MM.1S (cell line): ENCODE measurements at regions not wholly inside any gene's neighbourhood (a gene's known extent, or its start where the extent isn't known, plus 50 kb on each side); places are given as distances from the start of the nearest gene placed in this dataset.

ENCODE experiments used
- DNase-seq: peaks from one replicate; pipeline ENCODE4 v3.0.0-alpha.2; 2015
- H2AFZ ChIP-seq: fragments of 300-600 bp; sonication (generic); 2 replicates; pipeline ENCODE4 v1.6.0; 2016; ENCODE audit warnings: antibody characterized with exemption, low read length
- H3F3A ChIP-seq: fragments of 300-600 bp; sonication (generic); 2 replicates; pipeline ENCODE4 v1.6.1; 2016; ENCODE audit warnings: mild to moderate bottlenecking, antibody characterized with exemption, low read length, moderate library complexity, mixed read lengths; ENCODE audit not compliant: insufficient read depth
- H3K27ac ChIP-seq: fragments of 300-600 bp; sonication (generic); 2 replicates; pipeline ENCODE4 v1.5.1; 2016; ENCODE audit warnings: mild to moderate bottlenecking, low read length
- H3K27me3 ChIP-seq: fragments of 300-600 bp; sonication (generic); replicated peaks from 2 replicates; pipeline ENCODE4 v1.6.0; 2016; ENCODE audit warnings: low read length; ENCODE audit not compliant: insufficient read depth
- H3K36me3 ChIP-seq: fragments of 300-600 bp; sonication (generic); replicated peaks from 2 replicates; pipeline ENCODE4 v1.6.1; 2016; ENCODE audit warnings: mild to moderate bottlenecking, low read length, mixed read lengths; ENCODE audit not compliant: insufficient read depth
- H3K4me1 ChIP-seq: fragments of 300-600 bp; sonication (generic); 2 replicates; pipeline ENCODE4 v1.6.1; 2016; ENCODE audit warnings: low read length, mixed read lengths
- H3K4me2 ChIP-seq: fragments of 300-600 bp; sonication (generic); 2 replicates; pipeline ENCODE4 v1.6.0; 2016; ENCODE audit warnings: low read depth, low read length
- H3K4me3 ChIP-seq: fragments of 300-600 bp; sonication (generic); 2 replicates; pipeline ENCODE4 v1.5.1; 2016; ENCODE audit warnings: low read length, mixed read lengths
- H3K79me2 ChIP-seq: fragments of 300-600 bp; sonication (generic); 2 replicates; pipeline ENCODE4 v1.6.1; 2016; ENCODE audit warnings: mixed run types, low read length, mixed read lengths
- H3K9ac ChIP-seq: fragments of 300-600 bp; sonication (generic); 2 replicates; pipeline ENCODE4 v1.6.1; 2016; ENCODE audit warnings: low read length, mixed read lengths
- H3K9me2 ChIP-seq: fragments of 300-600 bp; sonication (generic); replicated peaks from 2 replicates; pipeline ENCODE4 v1.6.1; 2016; ENCODE audit warnings: mild to moderate bottlenecking, low read length, mixed read lengths; ENCODE audit not compliant: insufficient read depth
- H3K9me3 ChIP-seq: fragments of 300-600 bp; sonication (generic); replicated peaks from 2 replicates; pipeline ENCODE4 v1.6.1; 2016; ENCODE audit warnings: mild to moderate bottlenecking, low read length, mixed read lengths; ENCODE audit not compliant: insufficient read depth
- H4K20me1 ChIP-seq: fragments of 300-600 bp; sonication (generic); 2 replicates; pipeline ENCODE4 v1.6.1; 2016; ENCODE audit warnings: mild to moderate bottlenecking, low read length, moderate library complexity, mixed read lengths; ENCODE audit not compliant: insufficient read depth
- EZH2 ChIP-seq: fragments of 300-600 bp; sonication (generic); optimal IDR thresholded peaks from 2 replicates; pipeline ENCODE3; 2017; ENCODE audit warnings: low read depth, mild to moderate bottlenecking, antibody characterized with exemption, low read length, mixed read lengths
- EZH2phosphoT487 ChIP-seq: fragments of 300-600 bp; sonication (generic); IDR thresholded peaks from 2 replicates; pipeline ENCODE4 v1.6.1; 2018; ENCODE audit warnings: antibody characterized with exemption, low read length
- TF ChIP-seq, protein P1 (sequence below): fragments of 300-600 bp; sonication (generic); IDR thresholded peaks from 2 replicates; pipeline ENCODE4 v1.5.1; 2016; ENCODE audit warnings: antibody characterized with exemption, low read length, mixed read lengths

- no peaks in the 10 kb centered on the region for H4K20me1 ChIP-seq
Observed at GRCh38 chr13:47420020-47420419, 523.2 kb upstream of the HTR2A start.

GRCh38 chr13:47418206-47418920 lies 521.5 kb upstream of the HTR2A start:
- Histone ChIP-seq H3K9me2 (no peaks in the 10 kb centered on the region), H3K4me1 (no peaks in the 10 kb centered on the region), H3K4me2 (no peak overlapping the region), H4K20me1 (no peaks in the 10 kb centered on the region), H3K79me2 (no peaks in the 10 kb centered on the region), H3K27ac (no peak overlapping the region), H3K4me3 (no peak overlapping the region), H3F3A (no peaks in the 10 kb centered on the region), H2AFZ (no peak overlapping the region), H3K9me3 (no peaks in the 10 kb centered on the region), H3K9ac (no peak overlapping the region), H3K27me3 (no peaks in the 10 kb centered on the region), H3K36me3 (no peaks in the 10 kb centered on the region)
- TF ChIP-seq EZH2 (no peak), EZH2phosphoT487 (no peak)
- TF ChIP-seq, protein P1, sequence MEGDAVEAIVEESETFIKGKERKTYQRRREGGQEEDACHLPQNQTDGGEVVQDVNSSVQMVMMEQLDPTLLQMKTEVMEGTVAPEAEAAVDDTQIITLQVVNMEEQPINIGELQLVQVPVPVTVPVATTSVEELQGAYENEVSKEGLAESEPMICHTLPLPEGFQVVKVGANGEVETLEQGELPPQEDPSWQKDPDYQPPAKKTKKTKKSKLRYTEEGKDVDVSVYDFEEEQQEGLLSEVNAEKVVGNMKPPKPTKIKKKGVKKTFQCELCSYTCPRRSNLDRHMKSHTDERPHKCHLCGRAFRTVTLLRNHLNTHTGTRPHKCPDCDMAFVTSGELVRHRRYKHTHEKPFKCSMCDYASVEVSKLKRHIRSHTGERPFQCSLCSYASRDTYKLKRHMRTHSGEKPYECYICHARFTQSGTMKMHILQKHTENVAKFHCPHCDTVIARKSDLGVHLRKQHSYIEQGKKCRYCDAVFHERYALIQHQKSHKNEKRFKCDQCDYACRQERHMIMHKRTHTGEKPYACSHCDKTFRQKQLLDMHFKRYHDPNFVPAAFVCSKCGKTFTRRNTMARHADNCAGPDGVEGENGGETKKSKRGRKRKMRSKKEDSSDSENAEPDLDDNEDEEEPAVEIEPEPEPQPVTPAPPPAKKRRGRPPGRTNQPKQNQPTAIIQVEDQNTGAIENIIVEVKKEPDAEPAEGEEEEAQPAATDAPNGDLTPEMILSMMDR: no peak
- no peak for DNase-seq

More at GRCh38 chr13:47420020-47420419, 523.2 kb upstream of the HTR2A start:
- H3K9me2 ChIP-seq: no peaks in the 10 kb centered on the region
- H3K36me3 ChIP-seq: no peaks in the 10 kb centered on the region
- no peaks in the 10 kb centered on the region for H3K9me3 ChIP-seq
- H2AFZ ChIP-seq: no peak overlapping the region
- TF ChIP-seq EZH2 (no peak), EZH2phosphoT487 (no peak)
- TF ChIP-seq, protein P1: no peak
- no peak overlapping the region for H3K27ac ChIP-seq
- no peaks in the 10 kb centered on the region for H3K27me3 ChIP-seq
- no peaks in the 10 kb centered on the region for H3F3A ChIP-seq
- H3K4me2 ChIP-seq: no peak overlapping the region
- H3K4me1 ChIP-seq: no peaks in the 10 kb centered on the region
- H3K9ac ChIP-seq: no peak overlapping the region
- no peak overlapping the region for H3K4me3 ChIP-seq
- H3K79me2 ChIP-seq: no peaks in the 10 kb centered on the region
- no peak for DNase-seq

DNA sequence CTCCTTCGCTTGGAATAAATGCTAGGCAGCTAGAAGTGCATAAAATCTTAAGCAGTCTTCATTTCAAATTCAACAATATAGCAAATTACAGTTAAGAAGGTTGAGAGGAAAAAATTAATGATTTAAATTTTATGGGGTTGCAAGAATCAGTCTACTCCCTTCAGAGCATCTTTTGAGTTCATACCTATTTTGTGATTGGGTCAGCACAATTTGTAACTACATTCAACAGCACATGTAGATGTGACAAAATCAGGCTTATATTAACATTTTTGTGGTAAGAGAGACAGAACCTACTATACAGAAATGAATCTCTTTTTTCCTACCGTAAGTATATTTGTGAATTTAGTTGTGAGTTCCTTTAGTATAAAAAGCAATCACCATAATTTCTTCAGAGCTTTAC lies 520.6 kb upstream of the HTR2A start:
- DNase-seq: no peak
- TF ChIP-seq, protein P1: no peak
- TF ChIP-seq EZH2 (no peak), EZH2phosphoT487 (no peak)
- H3K27me3 ChIP-seq: no peaks in the 10 kb centered on the region

More for the DNA sequence above, 520.6 kb upstream of the HTR2A start:
- Histone ChIP-seq H3K79me2 (no peaks in the 10 kb centered on the region), H4K20me1 (no peaks in the 10 kb centered on the region), H3K4me1 (no peaks in the 10 kb centered on the region), H3K9me3 (no peaks in the 10 kb centered on the region), H3K27ac (no peak overlapping the region), H2AFZ (no peak overlapping the region), H3F3A (no peaks in the 10 kb centered on the region), H3K4me2 (no peak overlapping the region), H3K9me2 (no peaks in the 10 kb centered on the region), H3K4me3 (no peak overlapping the region), H3K36me3 (no peaks in the 10 kb centered on the region), H3K9ac (no peak overlapping the region)
